ENCODE measurements at regions not wholly inside any gene's neighbourhood (a gene's known extent, or its start where the extent isn't known, plus 50 kb on each side); places are given as distances from the start of the nearest gene placed in this dataset.

GRCh38 chr16:50970281-50970680 is 180.8 kb downstream of the SALL1 start:
- TF ChIP-seq CTCF (conservative IDR thresholded peaks at IDR 0.05 in 1 of 2, IDR thresholded peaks at IDR 0.05 in 1 of 2; ENCODE audit: extremely low read depth in 1 of 2, insufficient read depth in 1 of 2, low read depth in 1 of 2, low read length in 2 of 2) = no peak
- no peak for TF ChIP-seq EZH2 (IDR thresholded peaks at IDR 0.05; ENCODE audit: borderline replicate concordance, low read length)

All from mammary epithelial cell (primary cell).